ENCODE measurements at regions not wholly inside any gene's neighbourhood (a gene's known extent, or its start where the extent isn't known, plus 50 kb on each side); places are given as distances from the start of the nearest gene placed in this dataset.

DNA sequence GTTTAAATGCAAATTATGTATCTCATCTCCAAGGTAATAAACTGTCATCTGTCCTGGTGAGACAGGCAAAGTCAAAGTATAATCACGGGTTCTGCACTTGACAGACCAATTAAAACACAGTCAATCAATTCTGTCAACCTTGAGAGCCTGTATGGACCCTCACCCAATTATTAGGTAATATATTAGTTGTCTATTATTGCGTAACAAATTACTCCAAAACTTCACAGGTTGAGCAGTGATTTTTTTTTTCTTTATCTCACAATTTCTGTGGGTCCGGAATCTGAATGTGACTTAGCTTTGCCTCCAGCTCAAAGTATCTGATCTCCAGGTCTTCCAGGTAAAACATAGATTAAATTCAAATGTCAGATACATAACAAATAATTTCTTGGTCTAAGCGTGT is 707.4 kb upstream of the ARGLU1 start:
- TF ChIP-seq, protein P1, sequence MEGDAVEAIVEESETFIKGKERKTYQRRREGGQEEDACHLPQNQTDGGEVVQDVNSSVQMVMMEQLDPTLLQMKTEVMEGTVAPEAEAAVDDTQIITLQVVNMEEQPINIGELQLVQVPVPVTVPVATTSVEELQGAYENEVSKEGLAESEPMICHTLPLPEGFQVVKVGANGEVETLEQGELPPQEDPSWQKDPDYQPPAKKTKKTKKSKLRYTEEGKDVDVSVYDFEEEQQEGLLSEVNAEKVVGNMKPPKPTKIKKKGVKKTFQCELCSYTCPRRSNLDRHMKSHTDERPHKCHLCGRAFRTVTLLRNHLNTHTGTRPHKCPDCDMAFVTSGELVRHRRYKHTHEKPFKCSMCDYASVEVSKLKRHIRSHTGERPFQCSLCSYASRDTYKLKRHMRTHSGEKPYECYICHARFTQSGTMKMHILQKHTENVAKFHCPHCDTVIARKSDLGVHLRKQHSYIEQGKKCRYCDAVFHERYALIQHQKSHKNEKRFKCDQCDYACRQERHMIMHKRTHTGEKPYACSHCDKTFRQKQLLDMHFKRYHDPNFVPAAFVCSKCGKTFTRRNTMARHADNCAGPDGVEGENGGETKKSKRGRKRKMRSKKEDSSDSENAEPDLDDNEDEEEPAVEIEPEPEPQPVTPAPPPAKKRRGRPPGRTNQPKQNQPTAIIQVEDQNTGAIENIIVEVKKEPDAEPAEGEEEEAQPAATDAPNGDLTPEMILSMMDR (IDR thresholded peaks at IDR 0.05), result no peak
- TF ChIP-seq POLR2AphosphoS5 (IDR thresholded peaks at IDR 0.05), result no peak

Data from breast epithelium (tissue), 3 donors.